Chondrocyte (in vitro differentiated cells): ENCODE measurements at regions not wholly inside any gene's neighbourhood (a gene's known extent, or its start where the extent isn't known, plus 50 kb on each side); places are given as distances from the start of the nearest gene placed in this dataset.
"Not testable (repeated sequence)": the region's sequence is repeated elsewhere in the genome, so short reads cannot be mapped to it uniquely, and the experiment has no call there.

ENCODE experiments used
- DNase-seq: peaks from one replicate; pipeline ENCODE4 v3.0.0; 2021; ENCODE audit warnings: mixed read lengths, low spot score
- H3K27ac Mint-ChIP-seq: one replicate; pipeline ENCODE4 v1.8.0; 2021; ENCODE audit warnings: mild to moderate bottlenecking, moderate library complexity, mixed read lengths; ENCODE audit not compliant: unreplicated experiment
- H3K27me3 Mint-ChIP-seq: 2 replicates; pipeline ENCODE4 v1.8.0; 2021; ENCODE audit warnings: low read depth, mixed read lengths
- H3K36me3 Mint-ChIP-seq: 2 replicates; pipeline ENCODE4 v1.8.0; 2021; ENCODE audit warnings: low read depth, mixed read lengths
- H3K4me1 Mint-ChIP-seq: 2 replicates; pipeline ENCODE4 v1.8.0; 2021; ENCODE audit warnings: low read depth, mild to moderate bottlenecking, mixed read lengths
- H3K4me3 Mint-ChIP-seq: one replicate; pipeline ENCODE4 v1.8.0; 2021; ENCODE audit warnings: mild to moderate bottlenecking, moderate library complexity, mixed read lengths; ENCODE audit not compliant: unreplicated experiment
- H3K9me3 Mint-ChIP-seq: 2 replicates; pipeline ENCODE4 v1.8.0; 2021; ENCODE audit warnings: low read depth, mixed read lengths
- TF ChIP-seq, protein P1 (sequence below): fragments of 200-600 bp; sonication (generic); IDR thresholded peaks from 2 replicates; pipeline ENCODE4 v1.5.0; 2021; ENCODE audit warnings: antibody characterized with exemption, mild to moderate bottlenecking, moderate library complexity

DNA sequence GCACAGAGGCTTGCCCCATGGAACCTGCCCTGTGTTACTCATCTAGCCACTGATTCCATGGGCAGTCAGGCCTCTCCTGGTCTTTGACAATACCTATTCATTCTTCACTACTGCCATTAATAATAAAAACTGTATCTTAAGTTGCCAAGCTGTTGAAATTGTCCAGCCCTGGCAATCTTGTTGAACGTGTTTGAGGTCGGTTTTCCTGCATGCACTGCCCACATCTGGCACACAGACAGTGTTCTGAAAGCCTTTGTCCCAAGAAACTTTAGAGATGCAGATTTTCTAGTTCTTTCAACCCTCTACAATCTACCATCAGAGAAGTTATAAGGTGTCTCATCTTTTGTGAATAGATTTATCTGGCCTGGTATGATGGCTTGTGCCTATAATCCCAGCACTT, 567.2 kb upstream of the NECTIN3 start:
- no peaks in the 10 kb centered on the region for H3K4me1 Mint-ChIP-seq

DNA sequence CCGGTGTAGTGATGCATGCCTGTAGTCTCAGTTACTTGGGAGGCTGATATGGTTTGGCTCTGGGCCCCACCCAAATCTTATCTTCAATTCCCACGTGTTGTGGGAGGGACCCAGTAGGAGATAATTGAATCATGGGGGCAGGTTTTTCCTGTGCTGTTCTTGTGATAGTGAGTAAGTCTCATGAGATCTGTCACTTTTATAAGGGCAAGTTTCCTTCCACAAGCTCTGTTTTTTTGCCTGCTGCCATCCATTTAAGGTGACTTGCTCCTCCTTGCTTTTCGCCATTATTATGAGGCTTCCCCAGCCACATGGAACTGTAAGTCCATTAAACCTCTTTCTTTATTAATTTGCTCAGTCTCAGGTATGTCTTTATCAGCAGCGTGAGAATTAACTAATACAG, 566.7 kb upstream of the NECTIN3 start:
- TF ChIP-seq, protein P1, sequence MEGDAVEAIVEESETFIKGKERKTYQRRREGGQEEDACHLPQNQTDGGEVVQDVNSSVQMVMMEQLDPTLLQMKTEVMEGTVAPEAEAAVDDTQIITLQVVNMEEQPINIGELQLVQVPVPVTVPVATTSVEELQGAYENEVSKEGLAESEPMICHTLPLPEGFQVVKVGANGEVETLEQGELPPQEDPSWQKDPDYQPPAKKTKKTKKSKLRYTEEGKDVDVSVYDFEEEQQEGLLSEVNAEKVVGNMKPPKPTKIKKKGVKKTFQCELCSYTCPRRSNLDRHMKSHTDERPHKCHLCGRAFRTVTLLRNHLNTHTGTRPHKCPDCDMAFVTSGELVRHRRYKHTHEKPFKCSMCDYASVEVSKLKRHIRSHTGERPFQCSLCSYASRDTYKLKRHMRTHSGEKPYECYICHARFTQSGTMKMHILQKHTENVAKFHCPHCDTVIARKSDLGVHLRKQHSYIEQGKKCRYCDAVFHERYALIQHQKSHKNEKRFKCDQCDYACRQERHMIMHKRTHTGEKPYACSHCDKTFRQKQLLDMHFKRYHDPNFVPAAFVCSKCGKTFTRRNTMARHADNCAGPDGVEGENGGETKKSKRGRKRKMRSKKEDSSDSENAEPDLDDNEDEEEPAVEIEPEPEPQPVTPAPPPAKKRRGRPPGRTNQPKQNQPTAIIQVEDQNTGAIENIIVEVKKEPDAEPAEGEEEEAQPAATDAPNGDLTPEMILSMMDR: no peak
- Mint-ChIP-seq H3K4me1 (no peaks in the 10 kb centered on the region), H3K27me3 (no peaks in the 10 kb centered on the region), H3K4me3 (no peak overlapping the region), H3K27ac (no peak overlapping the region), H3K9me3 (peaks cover 34% of the 10 kb centered on the region), H3K36me3 (peaks cover 7% of the 10 kb centered on the region)
- DNase-seq: no peak

More for the DNA sequence above, 567.2 kb upstream of the NECTIN3 start:
- no peak overlapping the region for H3K27ac Mint-ChIP-seq
- H3K9me3 Mint-ChIP-seq: peaks cover 33% of the 10 kb centered on the region
- TF ChIP-seq, protein P1: no peak
- H3K36me3 Mint-ChIP-seq: peaks cover 7% of the 10 kb centered on the region
- H3K4me3 Mint-ChIP-seq: no peak overlapping the region
- H3K27me3 Mint-ChIP-seq: no peaks in the 10 kb centered on the region
- DNase-seq: no peak

DNA sequence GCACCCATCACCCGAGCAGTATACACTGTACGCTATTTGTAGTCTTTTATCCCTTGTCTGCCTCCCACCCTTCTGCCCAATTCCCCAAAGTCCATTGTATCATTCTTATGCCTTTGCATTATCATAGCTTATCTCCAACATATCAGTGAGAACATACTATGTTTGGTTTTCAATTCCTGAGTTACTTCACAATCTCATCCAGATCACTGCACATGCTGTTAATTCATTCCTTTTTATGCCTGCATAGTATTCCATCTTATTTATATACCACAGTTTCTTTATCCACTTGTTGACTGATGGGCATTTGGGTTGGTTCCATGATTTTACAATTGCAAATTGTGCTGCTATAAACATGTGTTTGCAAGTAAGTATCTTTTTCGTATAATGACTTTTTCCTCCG, 564.7 kb upstream of the NECTIN3 start:
- Mint-ChIP-seq H3K4me3 (no peak overlapping the region), H3K27ac (no peak overlapping the region), H3K9me3 (peaks cover 43% of the 10 kb centered on the region), H3K36me3 (peaks cover 10% of the 10 kb centered on the region), H3K4me1 (no peaks in the 10 kb centered on the region), H3K27me3 (no peaks in the 10 kb centered on the region)
- TF ChIP-seq, protein P1: no peak
- no peak for DNase-seq

DNA sequence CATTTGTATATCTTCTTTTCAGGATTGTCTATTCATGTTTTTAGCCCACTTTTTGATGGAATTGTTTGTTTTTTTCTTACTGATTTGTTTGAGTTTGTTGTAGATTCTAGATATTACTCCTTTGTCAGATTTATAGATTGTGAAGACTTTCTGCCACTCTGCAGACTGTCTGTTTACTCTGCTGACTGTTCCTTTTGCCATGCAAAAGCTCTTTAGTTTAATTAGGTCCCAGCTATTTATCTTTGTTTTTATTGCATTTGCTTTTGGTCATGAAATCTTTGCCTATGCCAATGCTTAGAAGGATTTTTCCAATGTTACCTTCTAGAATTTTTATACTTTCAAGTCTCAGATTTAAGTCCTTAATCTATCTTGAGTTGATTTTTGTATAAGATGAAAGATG, 564.0 kb upstream of the NECTIN3 start:
- Mint-ChIP-seq H3K36me3 (peaks cover 10% of the 10 kb centered on the region), H3K9me3 (peaks cover 43% of the 10 kb centered on the region)
- H3K27me3 Mint-ChIP-seq, DNase-seq, H3K27ac Mint-ChIP-seq, H3K4me1 Mint-ChIP-seq, H3K4me3 Mint-ChIP-seq: not testable (repeated sequence)

DNA sequence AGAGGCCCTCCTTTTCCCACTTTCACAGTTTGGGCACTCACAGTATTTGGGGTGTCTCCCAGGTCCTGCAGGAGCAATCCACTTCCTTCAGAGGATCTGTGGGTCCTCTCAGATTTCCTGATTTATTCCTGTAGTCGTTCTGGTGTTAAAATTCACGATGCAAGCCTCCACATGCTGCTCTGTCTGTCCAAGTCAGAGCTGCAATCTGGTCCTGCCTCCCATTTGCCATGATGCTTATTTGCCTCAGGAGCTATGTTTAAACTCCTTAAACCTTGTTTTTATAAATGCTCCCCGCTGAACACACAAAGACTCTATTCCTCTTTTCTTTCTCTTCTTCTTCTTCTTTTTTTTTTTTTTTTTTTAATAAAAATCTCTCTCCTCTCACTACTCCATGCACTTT, 558.7 kb upstream of the NECTIN3 start:
- no peak overlapping the region for H3K27ac Mint-ChIP-seq
- H3K4me3 Mint-ChIP-seq: no peak overlapping the region
- no peaks in the 10 kb centered on the region for H3K27me3 Mint-ChIP-seq
- peaks cover 7% of the 10 kb centered on the region for H3K36me3 Mint-ChIP-seq
- H3K4me1 Mint-ChIP-seq: no peaks in the 10 kb centered on the region
- no peak for DNase-seq
- peaks cover 38% of the 10 kb centered on the region for H3K9me3 Mint-ChIP-seq
- TF ChIP-seq, protein P1: no peak

DNA sequence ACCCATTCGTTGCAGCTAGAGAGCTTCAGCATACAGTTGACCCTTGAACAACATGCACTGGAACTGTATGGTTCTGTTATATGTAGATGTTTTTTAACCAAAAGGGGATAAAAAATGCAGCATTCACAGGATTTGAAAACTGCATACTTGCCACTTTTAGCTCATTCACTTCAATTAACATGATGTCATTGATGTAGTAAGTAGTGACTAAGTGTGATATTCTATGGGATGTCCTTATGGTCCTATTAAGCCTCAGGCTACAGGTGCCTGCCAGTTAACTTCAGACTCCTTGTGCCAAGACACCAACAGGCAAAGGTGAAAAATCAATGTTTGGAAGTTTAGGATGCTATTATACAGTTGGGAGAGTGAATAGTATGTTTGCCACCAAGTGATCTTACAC, 553.6 kb upstream of the NECTIN3 start:
- Mint-ChIP-seq H3K27me3 (no peaks in the 10 kb centered on the region), H3K4me1 (peaks cover 9% of the 10 kb centered on the region), H3K4me3 (no peak overlapping the region), H3K9me3 (peaks cover 11% of the 10 kb centered on the region), H3K27ac (no peak overlapping the region), H3K36me3 (no peaks in the 10 kb centered on the region)
- TF ChIP-seq, protein P1: no peak
- no peak for DNase-seq
